SK-N-SH (cell line): ENCODE measurements at regions not wholly inside any gene's neighbourhood (a gene's known extent, or its start where the extent isn't known, plus 50 kb on each side); places are given as distances from the start of the nearest gene placed in this dataset.

Experiments used
- CTCF ChIA-PET: fragments of 300-600, 350-600 bp; formaldehyde crosslinking; extraction: SDS; loops from one replicate; lab custom pipeline; 2021; lab: Yijun Ruan, JAX
- POLR2A ChIA-PET: fragments of 350-600 bp; sonication (Branson Sonifier 250); formaldehyde crosslinking; extraction: SDS; loops from one replicate; lab custom pipeline; 2020; ENCODE audit warnings: antibody characterized with exemption, inconsistent platforms; lab: Yijun Ruan, JAX
- DNase-seq: peaks from one replicate; pipeline ENCODE4 v3.0.0; 2012
- H2AFZ ChIP-seq: fragments of 200-600 bp; sonication (generic); 2 replicates; pipeline ENCODE4 v1.8.1; 2016; ENCODE audit warnings: antibody characterized with exemption, mild to moderate bottlenecking, low read depth
- H3F3A ChIP-seq: fragments of 200-600 bp; sonication (generic); replicated peaks from 2 replicates; pipeline ENCODE3; 2016; ENCODE audit warnings: antibody characterized with exemption, mild to moderate bottlenecking; ENCODE audit not compliant: insufficient read depth
- H3K27ac ChIP-seq, 2 experiments: fragments of 200-500 bp in 1 of 2; fragments of 200-600 bp in 1 of 2; sonication (Bioruptor generic) in 1 of 2; sonication (generic), shearing (Covaris generic) in 1 of 2; 2 replicates each; pipeline versions ENCODE4 v1.5.1 to v1.6.1; 2014 to 2016; ENCODE audit warnings: low read depth in 2 of 2, inconsistent platforms in 1 of 2, low read length in 1 of 2, mild to moderate bottlenecking in 1 of 2, mixed read lengths in 1 of 2
- H3K27me3 ChIP-seq: fragments of 200-600 bp; sonication (generic), shearing (Covaris generic); 2 replicates; pipeline ENCODE4 v1.6.1; 2016; ENCODE audit warnings: mixed run types; ENCODE audit not compliant: insufficient read depth
- H3K36me3 ChIP-seq, 2 experiments: fragments of 200-500 bp in 1 of 2; fragments of 200-600 bp in 1 of 2; sonication (Bioruptor generic) in 1 of 2; sonication (generic) in 1 of 2; replicated peaks in 1 of 2; 2 replicates each; pipeline versions ENCODE3 to v1.5.1; 2014 to 2016; ENCODE audit warnings: low read length in 1 of 2, mild to moderate bottlenecking in 1 of 2; ENCODE audit not compliant: insufficient read depth in 2 of 2, control insufficient read depth in 1 of 2
- H3K4me1 ChIP-seq, 2 experiments: fragments of 200-500 bp in 1 of 2; fragments of 200-600 bp in 1 of 2; sonication (Bioruptor generic) in 1 of 2; sonication (generic), shearing (Covaris generic) in 1 of 2; 2 replicates each; pipeline versions ENCODE4 v1.5.1 to v1.6.1; 2014 to 2016; ENCODE audit warnings: low read depth in 1 of 2, low read length in 1 of 2, mixed run types in 1 of 2; ENCODE audit not compliant: insufficient read depth in 2 of 2, control insufficient read depth in 1 of 2
- H3K4me2 ChIP-seq: fragments of 200-600 bp; sonication (generic), shearing (Covaris generic); 2 replicates; pipeline ENCODE4 v1.6.1; 2017; ENCODE audit warnings: mixed run types
- H3K4me3 ChIP-seq, 2 experiments: fragments of 200-500 bp in 1 of 2; fragments of 200-600 bp in 1 of 2; sonication (Bioruptor generic) in 1 of 2; sonication (generic), shearing (Covaris generic) in 1 of 2; 2 replicates each; pipeline versions ENCODE4 v1.5.1 to v1.8.1; 2014 to 2016; ENCODE audit warnings: low read depth in 2 of 2, inconsistent platforms in 1 of 2, low read length in 1 of 2, mild to moderate bottlenecking in 1 of 2, mixed read lengths in 1 of 2, moderate library complexity in 1 of 2
- H3K79me2 ChIP-seq: fragments of 200-600 bp; sonication (generic); 2 replicates; pipeline ENCODE4 v1.8.1; 2017; ENCODE audit warnings: mild to moderate bottlenecking; ENCODE audit not compliant: insufficient read depth
- H3K9ac ChIP-seq: fragments of 200-600 bp; sonication (generic); 2 replicates; pipeline ENCODE4 v1.6.1; 2017; ENCODE audit warnings: mixed run types
- H3K9me2 ChIP-seq: fragments of 200-600 bp; sonication (generic); 2 replicates; pipeline ENCODE4 v1.6.1; 2017; ENCODE audit warnings: mixed run types
- H3K9me3 ChIP-seq: fragments of 200-600 bp; sonication (generic); 2 replicates; pipeline ENCODE4 v1.6.1; 2017; ENCODE audit warnings: mixed run types, mild to moderate bottlenecking, moderate library complexity
- H4K20me1 ChIP-seq: fragments of 200-600 bp; sonication (generic); 2 replicates; pipeline ENCODE4 v1.6.1; 2017; ENCODE audit warnings: mild to moderate bottlenecking, mixed run types; ENCODE audit not compliant: insufficient read depth
- ELF1 ChIP-seq: IDR thresholded peaks from 2 replicates; pipeline ENCODE4 v1.4.0; 2012
- EP300 ChIP-seq, 2 experiments: IDR thresholded peaks; 2 replicates each; pipeline versions ENCODE4 v1.4.0 to v1.6.1; 2012; ENCODE audit warnings: borderline replicate concordance in 1 of 2, low read depth in 1 of 2, low read length in 1 of 2
- EZH2phosphoT487 ChIP-seq: fragments of 200-600 bp; sonication (generic); IDR thresholded peaks from 2 replicates; pipeline ENCODE4 v1.6.1; 2017; ENCODE audit warnings: low read depth, mixed run types, mild to moderate bottlenecking, antibody characterized with exemption, moderate library complexity, borderline replicate concordance
- FOSL2 ChIP-seq: IDR thresholded peaks from 2 replicates; pipeline ENCODE4 v1.4.0; 2012; ENCODE audit warnings: low read depth, mild to moderate bottlenecking, moderate library complexity, borderline replicate concordance
- FOXM1 ChIP-seq: IDR thresholded peaks from 2 replicates; pipeline ENCODE4 v1.4.0; 2012; ENCODE audit warnings: low read depth, mild to moderate bottlenecking
- IRF3 ChIP-seq: fragments of 150-350 bp; IDR thresholded peaks from 2 replicates; pipeline ENCODE4 v1.6.1; 2016; ENCODE audit warnings: mild to moderate bottlenecking, low read depth, low read length
- MXI1 ChIP-seq: IDR thresholded peaks from 2 replicates; pipeline ENCODE4 v1.6.1; 2012; ENCODE audit warnings: mild to moderate bottlenecking, low read depth, low read length, improper control_type of control experiment
- NFIC ChIP-seq: IDR thresholded peaks from 2 replicates; pipeline ENCODE4 v1.4.0; 2012; ENCODE audit warnings: borderline replicate concordance
- NRF1 ChIP-seq: IDR thresholded peaks from 2 replicates; pipeline ENCODE4 v1.6.1; 2012; ENCODE audit warnings: low read depth, mild to moderate bottlenecking, low read length
- RCOR1 ChIP-seq: fragments of 150-350 bp; IDR thresholded peaks from 2 replicates; pipeline ENCODE4 v1.6.1; 2017; ENCODE audit warnings: antibody characterized with exemption, low read length
- RFX5 ChIP-seq: IDR thresholded peaks from 2 replicates; pipeline ENCODE4 v1.6.1; 2012; ENCODE audit warnings: mild to moderate bottlenecking, improper control_type of control experiment, low read length
- SMC3 ChIP-seq: IDR thresholded peaks from 2 replicates; pipeline ENCODE4 v1.6.1; 2012; ENCODE audit warnings: low read depth, low read length, improper control_type of control experiment
- TAF1 ChIP-seq: IDR thresholded peaks from 2 replicates; pipeline ENCODE4 v1.6.1; 2012; ENCODE audit warnings: low read depth, mild to moderate bottlenecking, low read length, moderate library complexity, borderline replicate concordance
- TCF12 ChIP-seq: IDR thresholded peaks from 2 replicates; pipeline ENCODE4 v1.4.0; 2012
- USF2 ChIP-seq: fragments of 150-350 bp; IDR thresholded peaks from 2 replicates; pipeline ENCODE4 v1.6.1; 2017; ENCODE audit warnings: antibody characterized with exemption, low read length, low read depth, borderline replicate concordance
- WGBS: methylation state at CpG from one replicate; pipeline ENCODE4 v1.1.6; 2017; ENCODE audit warnings: low lambda C conversion rate; 5-methylcytosine and 5-hydroxymethylcytosine counted together

- TF ChIP-seq IRF3: no peak
- TF ChIP-seq TAF1: no peak
- no peak for TF ChIP-seq SMC3
- no peak for TF ChIP-seq NFIC
Measured at GRCh38 chr5:35430381-35431162, 187.1 kb upstream of the SPEF2 start (continued).

GRCh38 chr5:35420200-35420599 is 189.9 kb upstream of the PRLR start:
- Histone ChIP-seq H4K20me1 (no peaks in the 10 kb centered on the region), H3K27me3 (no peaks in the 10 kb centered on the region), H3K9me2 (no peaks in the 10 kb centered on the region), H3K4me1 (no peaks in the 10 kb centered on the region), H3K79me2 (no peaks in the 10 kb centered on the region)
- 0% methylated on average over 1 of the region's 1 CpG for WGBS
- no peak for TF ChIP-seq NRF1
- TF ChIP-seq, all 33 proteins: peak for 0
- no peaks in the 10 kb centered on the region for H3K36me3 ChIP-seq
- H3K4me3 ChIP-seq: no peak overlapping the region
- H3K4me2 ChIP-seq: no peak overlapping the region
- no peak overlapping the region for H3K27ac ChIP-seq
- no peak overlapping the region for H3K9ac ChIP-seq
- CTCF ChIA-PET: interaction anchor here (0.6 to 1.4 kb wide), 3 partner anchors 8 to 165 kb away, joined by 3 read pairs; no protein-coding TSS in a partner anchor
- H3K9me3 ChIP-seq: no peaks in the 10 kb centered on the region
- no peak for DNase-seq
- H3F3A ChIP-seq: no peaks in the 10 kb centered on the region
- no peak overlapping the region for H2AFZ ChIP-seq
- POLR2A ChIA-PET: no interaction called here

- no peak overlapping the region for H2AFZ ChIP-seq
- no peaks in the 10 kb centered on the region for H3F3A ChIP-seq
- H3K4me1 ChIP-seq: no peaks in the 10 kb centered on the region
- H3K27ac ChIP-seq: no peak overlapping the region
- CTCF ChIA-PET: interaction anchor here (1.1 to 3.1 kb wide), 2 partner anchors 9 to 19 kb away, joined by 3 to 11 read pairs; no protein-coding TSS in a partner anchor
- no peak for TF ChIP-seq FOXM1
- no peak for TF ChIP-seq TCF12
- TF ChIP-seq FOSL2: no peak
- no peak for TF ChIP-seq EP300 (IDR thresholded peaks at IDR 0.05; ENCODE audit: borderline replicate concordance in 1 of 2, low read depth in 1 of 2, low read length in 1 of 2)
- TF ChIP-seq SMC3: no peak
- no peak for TF ChIP-seq RCOR1
- no peak for TF ChIP-seq ELF1
- no peak for TF ChIP-seq USF2
- no peak for TF ChIP-seq RFX5
- TF ChIP-seq EZH2phosphoT487: no peak
- no peak for TF ChIP-seq MXI1
- H3K9ac ChIP-seq: no peak overlapping the region
- no peak for DNase-seq
- no peaks in the 10 kb centered on the region for H4K20me1 ChIP-seq
- no peaks in the 10 kb centered on the region for H3K9me3 ChIP-seq
- WGBS: 40% methylated on average over 4 of the region's 4 CpGs
- no peaks in the 10 kb centered on the region for H3K36me3 ChIP-seq
- POLR2A ChIA-PET: no interaction called here
- no peaks in the 10 kb centered on the region for H3K27me3 ChIP-seq
- no peaks in the 10 kb centered on the region for H3K79me2 ChIP-seq
- no peaks in the 10 kb centered on the region for H3K9me2 ChIP-seq
- H3K4me3 ChIP-seq: no peak overlapping the region
- H3K4me2 ChIP-seq: no peak overlapping the region
Measured at GRCh38 chr5:35417040-35417439, 186.8 kb upstream of the PRLR start.
